PC-9 (cell line): ENCODE measurements at regions not wholly inside any gene's neighbourhood (a gene's known extent, or its start where the extent isn't known, plus 50 kb on each side); places are given as distances from the start of the nearest gene placed in this dataset.

ENCODE experiments used
- BruUV-seq: library from RNA; stranded (reverse); fragments of 400-500 nt; replicated peaks from 2 replicates; lab custom pipeline; 2021; lab: Mats Ljungman, UMichigan
- CTCF ChIA-PET: fragments of 300-600 bp; sonication (Branson Sonifier 250); formaldehyde crosslinking; loops from one replicate; lab custom pipeline; 2022; ENCODE audit warnings: antibody characterized with exemption; lab: Charles Lee
- POLR2A ChIA-PET: fragments of 300-600 bp; sonication (Branson Sonifier 250); formaldehyde crosslinking; loops from one replicate; lab custom pipeline; 2022; ENCODE audit warnings: antibody characterized with exemption; ENCODE audit not compliant: unreplicated experiment; lab: Charles Lee
- DNase-seq, 2 experiments: peaks; one replicate each; pipeline versions ENCODE4 v3.0.0 to v3.0.0-alpha.2; 2015 to 2022; ENCODE audit warnings: mixed read lengths in 1 of 2
- H2AFZ ChIP-seq: fragments of 200-600 bp; sonication (generic); 2 replicates; pipeline ENCODE4 v1.8.1; 2017; ENCODE audit warnings: antibody characterized with exemption
- H3F3A ChIP-seq: fragments of 200-600 bp; sonication (generic); 2 replicates; pipeline ENCODE4 v1.8.1; 2017; ENCODE audit warnings: antibody characterized with exemption, mild to moderate bottlenecking, low read depth; ENCODE audit not compliant: insufficient read depth
- H3K27ac ChIP-seq: fragments of 200-600 bp; sonication (generic); 2 replicates; pipeline ENCODE4 v1.6.1; 2016; ENCODE audit warnings: mixed run types
- H3K27me3 ChIP-seq: fragments of 200-600 bp; sonication (generic); 2 replicates; pipeline ENCODE4 v1.6.1; 2016; ENCODE audit warnings: low read depth, mixed run types; ENCODE audit not compliant: insufficient read depth
- H3K36me3 ChIP-seq: fragments of 200-600 bp; sonication (generic); 2 replicates; pipeline ENCODE4 v1.6.1; 2016; ENCODE audit warnings: low read depth, mixed run types
- H3K4me1 ChIP-seq: fragments of 200-600 bp; sonication (generic); replicated peaks from 2 replicates; pipeline ENCODE4 v1.6.1; 2016; ENCODE audit warnings: mixed run types; ENCODE audit not compliant: insufficient read depth
- H3K4me2 ChIP-seq: fragments of 200-600 bp; sonication (generic); 2 replicates; pipeline ENCODE4 v1.6.1; 2017; ENCODE audit warnings: mixed run types
- H3K4me3 ChIP-seq: fragments of 200-600 bp; sonication (generic); 2 replicates; pipeline ENCODE4 v1.6.1; 2016; ENCODE audit warnings: mixed run types
- H3K79me2 ChIP-seq: fragments of 200-600 bp; sonication (generic); 2 replicates; pipeline ENCODE4 v1.6.1; 2017; ENCODE audit warnings: low read depth, mixed run types
- H3K9me2 ChIP-seq: fragments of 200-600 bp; sonication (generic); 2 replicates; pipeline ENCODE4 v1.8.1; 2017; ENCODE audit warnings: mild to moderate bottlenecking; ENCODE audit not compliant: insufficient read depth
- H3K9me3 ChIP-seq: fragments of 200-600 bp; sonication (generic); 2 replicates; pipeline ENCODE4 v1.8.1; 2016; ENCODE audit warnings: low read depth; ENCODE audit not compliant: insufficient read depth
- H4K20me1 ChIP-seq: fragments of 200-600 bp; sonication (generic); 2 replicates; pipeline ENCODE4 v1.8.1; 2017; ENCODE audit not compliant: insufficient read depth
- EZH2 ChIP-seq: fragments of 200-600 bp; sonication (generic); IDR thresholded peaks from 2 replicates; pipeline ENCODE4 v1.8.0; 2017; ENCODE audit warnings: antibody characterized with exemption, low read depth
- intact Hi-C: fragments of 100-400 bp; cut with micrococcal nuclease; formaldehyde crosslinking; loops from one replicate; pipeline ENCODE4 v1.10.0; 2022; ENCODE audit not compliant: unreplicated experiment
- TF ChIP-seq, protein P1 (sequence below): fragments of 200-600 bp; sonication (generic); conservative IDR thresholded peaks from 2 replicates; pipeline ENCODE4 v1.6.1; 2017; ENCODE audit warnings: mixed run types, antibody characterized with exemption, mild to moderate bottlenecking, moderate library complexity

DNA sequence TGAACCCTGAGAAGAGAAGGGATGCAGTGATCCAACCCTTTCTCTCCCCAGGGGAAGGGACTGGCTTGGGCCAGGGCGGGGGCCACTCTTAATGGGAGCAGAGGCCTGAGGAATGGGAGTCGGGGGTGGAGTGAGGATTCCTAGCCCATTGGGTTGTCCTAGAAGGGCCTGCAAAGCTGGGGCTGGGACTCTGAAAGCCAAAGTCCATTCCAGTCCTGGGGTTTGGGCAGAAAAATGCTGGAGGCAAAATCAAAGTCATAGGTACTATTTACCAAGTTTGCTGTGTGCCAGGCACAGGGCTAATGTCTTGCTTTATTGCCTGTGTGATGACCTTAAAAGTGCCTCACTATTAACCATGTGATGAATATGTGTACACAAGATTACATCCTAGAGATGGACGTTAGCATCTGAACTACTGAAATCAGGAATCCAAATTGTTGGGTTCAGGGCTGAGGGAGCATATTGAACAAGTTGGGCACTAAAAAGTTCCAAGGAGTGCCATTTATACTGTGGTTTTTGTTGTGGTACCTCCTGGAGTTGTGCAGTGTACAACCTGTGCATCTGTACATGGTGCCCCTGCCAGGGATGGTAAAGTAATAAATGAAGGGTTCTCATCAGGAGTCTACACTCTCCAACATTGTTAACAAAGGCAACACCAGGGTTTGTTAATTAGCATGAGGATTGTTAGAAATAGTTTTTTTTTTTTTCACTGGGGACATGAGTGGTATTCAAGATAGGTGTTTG lies 84.4 kb upstream of the NKD1 start:
- H3K4me3 ChIP-seq, result no peak overlapping the region
- no peaks in the 10 kb centered on the region for H3F3A ChIP-seq
- CTCF ChIA-PET, result no interaction called here
- POLR2A ChIA-PET, result no interaction called here
- H3K4me1 ChIP-seq, result peaks cover 9% of the 10 kb centered on the region
- H3K36me3 ChIP-seq, result no peaks in the 10 kb centered on the region
- DNase-seq, result no peak
- TF ChIP-seq, protein P1, sequence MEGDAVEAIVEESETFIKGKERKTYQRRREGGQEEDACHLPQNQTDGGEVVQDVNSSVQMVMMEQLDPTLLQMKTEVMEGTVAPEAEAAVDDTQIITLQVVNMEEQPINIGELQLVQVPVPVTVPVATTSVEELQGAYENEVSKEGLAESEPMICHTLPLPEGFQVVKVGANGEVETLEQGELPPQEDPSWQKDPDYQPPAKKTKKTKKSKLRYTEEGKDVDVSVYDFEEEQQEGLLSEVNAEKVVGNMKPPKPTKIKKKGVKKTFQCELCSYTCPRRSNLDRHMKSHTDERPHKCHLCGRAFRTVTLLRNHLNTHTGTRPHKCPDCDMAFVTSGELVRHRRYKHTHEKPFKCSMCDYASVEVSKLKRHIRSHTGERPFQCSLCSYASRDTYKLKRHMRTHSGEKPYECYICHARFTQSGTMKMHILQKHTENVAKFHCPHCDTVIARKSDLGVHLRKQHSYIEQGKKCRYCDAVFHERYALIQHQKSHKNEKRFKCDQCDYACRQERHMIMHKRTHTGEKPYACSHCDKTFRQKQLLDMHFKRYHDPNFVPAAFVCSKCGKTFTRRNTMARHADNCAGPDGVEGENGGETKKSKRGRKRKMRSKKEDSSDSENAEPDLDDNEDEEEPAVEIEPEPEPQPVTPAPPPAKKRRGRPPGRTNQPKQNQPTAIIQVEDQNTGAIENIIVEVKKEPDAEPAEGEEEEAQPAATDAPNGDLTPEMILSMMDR, result no peak
- TF ChIP-seq EZH2, result no peak
- H3K79me2 ChIP-seq, result no peaks in the 10 kb centered on the region
- intact Hi-C loops, result no loop called here
- H3K27me3 ChIP-seq, result no peaks in the 10 kb centered on the region
- no peaks in the 10 kb centered on the region for H4K20me1 ChIP-seq
- no peak overlapping the region for H3K4me2 ChIP-seq
- H2AFZ ChIP-seq, result no peak overlapping the region
- no peaks in the 10 kb centered on the region for H3K9me3 ChIP-seq
- no TSS peak for BruUV-seq
- H3K9me2 ChIP-seq, result no peaks in the 10 kb centered on the region
- no peak overlapping the region for H3K27ac ChIP-seq

DNA sequence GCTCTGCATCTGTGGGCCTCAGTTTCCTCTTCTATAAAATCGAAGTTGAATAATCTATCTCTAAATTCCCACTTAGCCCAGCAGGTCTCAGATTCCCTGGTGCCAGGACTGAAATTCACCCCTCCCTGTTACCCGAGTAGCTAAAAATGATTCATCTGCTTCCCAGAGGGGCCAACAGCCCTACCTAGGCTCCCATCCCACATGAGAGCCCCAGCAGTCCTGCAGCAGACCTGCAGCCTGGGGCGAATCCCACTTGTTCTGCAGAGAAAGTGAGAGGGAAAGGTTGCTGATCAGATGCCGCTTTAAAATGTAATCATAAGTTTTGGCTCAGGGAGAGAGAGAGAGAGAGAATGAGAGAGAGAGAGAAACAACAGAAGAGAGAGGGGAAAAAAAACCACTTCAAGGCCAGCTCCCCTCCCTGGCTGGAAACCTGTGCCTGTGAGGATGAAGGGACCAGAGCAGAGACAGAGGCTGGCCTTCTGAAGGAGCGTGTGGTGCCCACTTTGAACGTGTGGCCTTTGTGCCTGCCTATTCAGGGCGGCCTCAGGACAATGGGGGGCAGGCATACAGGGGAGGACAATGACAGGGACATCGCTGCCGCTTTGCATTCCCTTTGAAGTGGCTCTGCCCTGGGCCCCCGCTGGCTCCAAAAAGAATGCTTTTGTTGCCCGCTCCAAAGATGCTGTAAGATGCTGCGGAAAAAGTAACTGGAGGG lies 85.2 kb upstream of the NKD1 start:
- Histone ChIP-seq H3K9me2 (no peaks in the 10 kb centered on the region), H3K36me3 (no peaks in the 10 kb centered on the region), H3K27me3 (no peaks in the 10 kb centered on the region), H3K4me2 (no peak overlapping the region), H3F3A (peaks cover 6% of the 10 kb centered on the region), H2AFZ (no peak overlapping the region), H3K27ac (no peak overlapping the region), H3K4me3 (no peak overlapping the region), H3K79me2 (no peaks in the 10 kb centered on the region), H3K4me1 (peaks cover 12% of the 10 kb centered on the region), H3K9me3 (no peaks in the 10 kb centered on the region), H4K20me1 (no peaks in the 10 kb centered on the region)
- DNase-seq, result no peak
- intact Hi-C loops, result no loop called here
- no TSS peak for BruUV-seq
- CTCF ChIA-PET, result no interaction called here
- POLR2A ChIA-PET, result no interaction called here
- TF ChIP-seq EZH2, result no peak
- TF ChIP-seq, protein P1, result no peak

DNA sequence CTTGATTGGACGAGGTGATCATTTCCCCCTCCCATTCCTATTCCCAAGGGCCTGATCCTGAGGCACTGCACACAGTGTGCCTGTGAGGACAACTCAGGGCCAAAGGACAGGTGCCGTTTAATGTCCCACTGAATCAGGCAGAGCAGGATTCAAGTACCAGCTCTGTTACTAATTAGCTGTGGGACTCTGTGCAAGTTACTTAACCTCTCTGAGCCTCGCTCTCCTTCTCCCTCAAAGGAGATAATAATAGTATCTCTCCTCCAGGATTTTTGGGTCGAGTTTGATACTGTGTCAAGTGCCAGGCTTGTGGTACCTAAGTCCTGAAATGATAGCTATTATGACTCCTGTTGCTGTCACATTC lies 86.8 kb upstream of the NKD1 start:
- no peaks in the 10 kb centered on the region for H3K9me3 ChIP-seq
- no TSS peak for BruUV-seq
- H3F3A ChIP-seq, result peaks cover 19% of the 10 kb centered on the region
- H3K4me3 ChIP-seq, result no peak overlapping the region
- peaks cover 27% of the 10 kb centered on the region for H3K4me1 ChIP-seq
- POLR2A ChIA-PET, result no interaction called here
- H2AFZ ChIP-seq, result no peak overlapping the region
- H3K27me3 ChIP-seq, result no peaks in the 10 kb centered on the region
- H3K27ac ChIP-seq, result no peak overlapping the region
- CTCF ChIA-PET, result no interaction called here
- TF ChIP-seq EZH2, result no peak
- TF ChIP-seq, protein P1, result no peak
- H4K20me1 ChIP-seq, result no peaks in the 10 kb centered on the region
- intact Hi-C loops, result no loop called here
- H3K4me2 ChIP-seq, result no peak overlapping the region
- H3K36me3 ChIP-seq, result no peaks in the 10 kb centered on the region
- DNase-seq, result no peak
- H3K79me2 ChIP-seq, result no peaks in the 10 kb centered on the region
- H3K9me2 ChIP-seq, result no peaks in the 10 kb centered on the region
